Esophagus squamous epithelium (tissue), 4 donors: ENCODE measurements at regions not wholly inside any gene's neighbourhood (a gene's known extent, or its start where the extent isn't known, plus 50 kb on each side); places are given as distances from the start of the nearest gene placed in this dataset.

Experiments
- CTCF ChIP-seq, 6 experiments: fragments of 450-650 bp in 4 of 6; fragments of 200-600 bp in 2 of 6; sonication (generic) in 2 of 6; IDR thresholded peaks; one replicate each; pipeline ENCODE4 v1.5.1; 2016 to 2019; ENCODE audit warnings: antibody characterized with exemption in 6 of 6, mild to moderate bottlenecking in 4 of 6, moderate library complexity in 4 of 6
- POLR2A ChIP-seq, 4 donors: fragments of 450-650 bp; IDR thresholded peaks; one replicate each; pipeline ENCODE4 v1.6.1; 2017; ENCODE audit warnings: antibody characterized with exemption in 4 of 4, mild to moderate bottlenecking in 4 of 4, moderate library complexity in 3 of 4

- TF ChIP-seq CTCF (IDR thresholded peaks at IDR 0.05) = no peak
- TF ChIP-seq POLR2A (IDR thresholded peaks at IDR 0.05) = no peak
Measured at GRCh38 chr5:74431290-74431669, 209.2 kb downstream of the ENC1 start.
